Activated T-helper 1 cell treated with anti-CD3 and anti-CD28 coated beads, Interleukin-2, amount 50 U/mL, for 16 hours (primary cell): ENCODE measurements at regions not wholly inside any gene's neighbourhood (a gene's known extent, or its start where the extent isn't known, plus 50 kb on each side); places are given as distances from the start of the nearest gene placed in this dataset.

Experiments
- DNase-seq, 2 donors: peaks; one replicate each; pipeline ENCODE4 v3.0.0-alpha.2; 2020; ENCODE audit warnings: low read depth in 1 of 2, low spot score in 1 of 2

GRCh38 chr6:141000917-141001316 is 1131.8 kb upstream of the GJE1 start:
- DNase-seq: no peak

- no peak for DNase-seq
These were observed 1139.2 kb upstream of the GJE1 start for GRCh38 chr6:140993515-140993914.

- DNase-seq: no peak
These were observed 1140.0 kb upstream of the GJE1 start for GRCh38 chr6:140992678-140993077.

- DNase-seq: no peak
These were observed 1143.9 kb upstream of the GJE1 start for GRCh38 chr6:140988780-140989179.

GRCh38 chr6:140987364-140988155 is 1145.2 kb upstream of the GJE1 start:
- no peak for DNase-seq

GRCh38 chr6:140985679-140986275 is 1146.9 kb upstream of the GJE1 start:
- DNase-seq: no peak

- no peak for DNase-seq
These were observed 1152.3 kb upstream of the GJE1 start for GRCh38 chr6:140980265-140980887.

GRCh38 chr6:140979642-140980091 is 1153.1 kb upstream of the GJE1 start:
- DNase-seq: no peak

GRCh38 chr6:140977403-140977802 is 1155.3 kb upstream of the GJE1 start:
- no peak for DNase-seq

- DNase-seq: no peak
These were observed 1155.9 kb upstream of the GJE1 start for GRCh38 chr6:140976806-140977205.

- DNase-seq: no peak
These were observed 1162.2 kb upstream of the GJE1 start for GRCh38 chr6:140970485-140970884.

- DNase-seq: no peak
These were observed 1164.7 kb upstream of the GJE1 start for GRCh38 chr6:140968062-140968461.

- no peak for DNase-seq
These were observed 1166.0 kb upstream of the GJE1 start for GRCh38 chr6:140966676-140967075.

GRCh38 chr6:140960566-140960965 is 1172.2 kb upstream of the GJE1 start:
- DNase-seq: no peak

GRCh38 chr6:140957386-140957785 is 1175.3 kb upstream of the GJE1 start:
- no peak for DNase-seq

GRCh38 chr6:140956571-140957369 is 1176.0 kb upstream of the GJE1 start:
- no peak for DNase-seq

GRCh38 chr6:140940251-140940925 is 1192.3 kb upstream of the GJE1 start:
- no peak for DNase-seq

GRCh38 chr6:140932909-140933308 is 1199.8 kb upstream of the GJE1 start:
- no peak for DNase-seq

- no peak for DNase-seq
These were observed 1201.1 kb upstream of the GJE1 start for GRCh38 chr6:140931581-140931980.

- DNase-seq: no peak
These were observed 1203.6 kb upstream of the GJE1 start for GRCh38 chr6:140929121-140929520.

GRCh38 chr6:140923048-140923447 is 1209.7 kb upstream of the GJE1 start:
- no peak for DNase-seq
